DND-41 (cell line): ENCODE measurements at regions not wholly inside any gene's neighbourhood (a gene's known extent, or its start where the extent isn't known, plus 50 kb on each side); places are given as distances from the start of the nearest gene placed in this dataset.

ENCODE experiments used
- EZH2 ChIP-seq: IDR thresholded peaks from 3 replicates; pipeline ENCODE4 v1.6.1; 2012; ENCODE audit warnings: borderline replicate concordance, low read depth, mild to moderate bottlenecking, moderate library complexity, low read length, inconsistent platforms; ENCODE audit not compliant: severe bottlenecking
- TF ChIP-seq, protein P1 (sequence below): IDR thresholded peaks from 2 replicates; pipeline ENCODE4 v1.5.1; 2012; ENCODE audit warnings: borderline replicate concordance, low read length, moderate library complexity, mild to moderate bottlenecking; ENCODE audit not compliant: poor library complexity, severe bottlenecking; ENCODE audit errors: extremely low read depth

DNA sequence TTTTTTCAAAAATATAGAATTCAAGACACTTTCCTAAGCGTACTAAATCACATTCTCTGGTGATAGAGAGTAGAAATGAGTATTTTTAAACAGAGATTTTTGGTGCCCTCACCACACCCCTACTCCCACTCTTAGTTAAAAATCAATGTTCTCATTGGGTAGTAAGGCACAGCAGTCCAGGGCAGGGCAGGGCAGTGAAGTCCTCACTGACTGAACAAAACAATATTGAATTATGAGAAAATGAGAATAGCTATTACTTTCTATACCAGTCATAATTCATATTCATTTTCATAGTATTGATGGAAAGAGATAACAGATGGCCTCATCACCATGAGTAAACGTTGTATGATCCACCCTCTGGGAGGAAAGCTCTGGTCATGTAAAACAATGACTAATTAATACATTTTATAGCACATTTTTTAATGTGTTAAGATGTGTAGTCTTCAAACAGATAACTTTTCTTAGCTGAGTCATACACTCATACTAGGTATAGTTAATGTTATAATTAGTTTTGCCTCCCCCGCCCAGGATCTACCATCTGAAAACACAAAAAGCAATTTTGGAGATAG is 686.1 kb downstream of the KCNJ3 start:
- TF ChIP-seq, protein P1, sequence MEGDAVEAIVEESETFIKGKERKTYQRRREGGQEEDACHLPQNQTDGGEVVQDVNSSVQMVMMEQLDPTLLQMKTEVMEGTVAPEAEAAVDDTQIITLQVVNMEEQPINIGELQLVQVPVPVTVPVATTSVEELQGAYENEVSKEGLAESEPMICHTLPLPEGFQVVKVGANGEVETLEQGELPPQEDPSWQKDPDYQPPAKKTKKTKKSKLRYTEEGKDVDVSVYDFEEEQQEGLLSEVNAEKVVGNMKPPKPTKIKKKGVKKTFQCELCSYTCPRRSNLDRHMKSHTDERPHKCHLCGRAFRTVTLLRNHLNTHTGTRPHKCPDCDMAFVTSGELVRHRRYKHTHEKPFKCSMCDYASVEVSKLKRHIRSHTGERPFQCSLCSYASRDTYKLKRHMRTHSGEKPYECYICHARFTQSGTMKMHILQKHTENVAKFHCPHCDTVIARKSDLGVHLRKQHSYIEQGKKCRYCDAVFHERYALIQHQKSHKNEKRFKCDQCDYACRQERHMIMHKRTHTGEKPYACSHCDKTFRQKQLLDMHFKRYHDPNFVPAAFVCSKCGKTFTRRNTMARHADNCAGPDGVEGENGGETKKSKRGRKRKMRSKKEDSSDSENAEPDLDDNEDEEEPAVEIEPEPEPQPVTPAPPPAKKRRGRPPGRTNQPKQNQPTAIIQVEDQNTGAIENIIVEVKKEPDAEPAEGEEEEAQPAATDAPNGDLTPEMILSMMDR: no peak
- TF ChIP-seq EZH2: no peak
